Nephron progenitor cell (in vitro differentiated cells): ENCODE measurements at regions not wholly inside any gene's neighbourhood (a gene's known extent, or its start where the extent isn't known, plus 50 kb on each side); places are given as distances from the start of the nearest gene placed in this dataset.

ENCODE experiments used
- DNase-seq: peaks from one replicate; pipeline ENCODE4 v3.0.0; 2021
- H3K27ac Mint-ChIP-seq: 2 replicates; pipeline ENCODE4 v1.8.0; 2021; ENCODE audit warnings: mild to moderate bottlenecking, moderate library complexity, mixed read lengths
- H3K27me3 Mint-ChIP-seq: 2 replicates; pipeline ENCODE4 v1.8.0; 2021; ENCODE audit warnings: mild to moderate bottlenecking, low read depth, mixed read lengths; ENCODE audit not compliant: poor library complexity
- H3K36me3 Mint-ChIP-seq: 2 replicates; pipeline ENCODE4 v1.8.0; 2021; ENCODE audit warnings: low read depth, mixed read lengths
- H3K4me1 Mint-ChIP-seq: 2 replicates; pipeline ENCODE4 v1.8.0; 2021; ENCODE audit warnings: mixed read lengths
- H3K4me3 Mint-ChIP-seq: 2 replicates; pipeline ENCODE4 v1.8.0; 2021; ENCODE audit warnings: mild to moderate bottlenecking, moderate library complexity, mixed read lengths
- H3K9me3 Mint-ChIP-seq: 2 replicates; pipeline ENCODE4 v1.8.0; 2021; ENCODE audit warnings: mild to moderate bottlenecking, moderate library complexity, mixed read lengths
- TF ChIP-seq, protein P1 (sequence below): fragments of 200-600 bp; sonication (generic); IDR thresholded peaks from 2 replicates; pipeline ENCODE4 v1.5.0; 2021; ENCODE audit warnings: antibody characterized with exemption

DNA sequence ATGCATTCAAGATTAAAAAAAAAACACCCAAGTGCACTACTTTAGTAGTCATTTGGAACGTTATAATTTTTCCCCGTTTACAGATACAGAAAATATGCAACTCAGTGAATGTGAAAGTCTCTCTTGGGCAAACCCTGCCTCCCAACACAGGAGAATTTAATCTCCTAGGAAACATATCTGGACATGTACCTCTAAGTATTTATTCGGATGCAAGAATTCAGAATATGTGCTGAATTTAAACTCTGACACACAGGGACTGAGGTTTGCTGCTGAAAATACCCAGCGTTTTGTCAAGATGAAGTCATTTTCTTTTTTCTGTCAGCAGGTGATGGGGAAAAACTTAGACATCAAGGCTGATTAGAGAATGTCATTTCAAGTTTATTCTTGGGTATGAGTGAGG lies 105.4 kb downstream of the ACKR3 start:
- no peak for DNase-seq
- peaks cover 23% of the 10 kb centered on the region for H3K9me3 Mint-ChIP-seq
- H3K36me3 Mint-ChIP-seq, result peaks cover 5% of the 10 kb centered on the region
- no peak overlapping the region for H3K27ac Mint-ChIP-seq
- H3K4me1 Mint-ChIP-seq, result peaks cover 29% of the 10 kb centered on the region
- TF ChIP-seq, protein P1, sequence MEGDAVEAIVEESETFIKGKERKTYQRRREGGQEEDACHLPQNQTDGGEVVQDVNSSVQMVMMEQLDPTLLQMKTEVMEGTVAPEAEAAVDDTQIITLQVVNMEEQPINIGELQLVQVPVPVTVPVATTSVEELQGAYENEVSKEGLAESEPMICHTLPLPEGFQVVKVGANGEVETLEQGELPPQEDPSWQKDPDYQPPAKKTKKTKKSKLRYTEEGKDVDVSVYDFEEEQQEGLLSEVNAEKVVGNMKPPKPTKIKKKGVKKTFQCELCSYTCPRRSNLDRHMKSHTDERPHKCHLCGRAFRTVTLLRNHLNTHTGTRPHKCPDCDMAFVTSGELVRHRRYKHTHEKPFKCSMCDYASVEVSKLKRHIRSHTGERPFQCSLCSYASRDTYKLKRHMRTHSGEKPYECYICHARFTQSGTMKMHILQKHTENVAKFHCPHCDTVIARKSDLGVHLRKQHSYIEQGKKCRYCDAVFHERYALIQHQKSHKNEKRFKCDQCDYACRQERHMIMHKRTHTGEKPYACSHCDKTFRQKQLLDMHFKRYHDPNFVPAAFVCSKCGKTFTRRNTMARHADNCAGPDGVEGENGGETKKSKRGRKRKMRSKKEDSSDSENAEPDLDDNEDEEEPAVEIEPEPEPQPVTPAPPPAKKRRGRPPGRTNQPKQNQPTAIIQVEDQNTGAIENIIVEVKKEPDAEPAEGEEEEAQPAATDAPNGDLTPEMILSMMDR, result no peak
- H3K4me3 Mint-ChIP-seq, result no peak overlapping the region
- H3K27me3 Mint-ChIP-seq, result peaks cover 20% of the 10 kb centered on the region

DNA sequence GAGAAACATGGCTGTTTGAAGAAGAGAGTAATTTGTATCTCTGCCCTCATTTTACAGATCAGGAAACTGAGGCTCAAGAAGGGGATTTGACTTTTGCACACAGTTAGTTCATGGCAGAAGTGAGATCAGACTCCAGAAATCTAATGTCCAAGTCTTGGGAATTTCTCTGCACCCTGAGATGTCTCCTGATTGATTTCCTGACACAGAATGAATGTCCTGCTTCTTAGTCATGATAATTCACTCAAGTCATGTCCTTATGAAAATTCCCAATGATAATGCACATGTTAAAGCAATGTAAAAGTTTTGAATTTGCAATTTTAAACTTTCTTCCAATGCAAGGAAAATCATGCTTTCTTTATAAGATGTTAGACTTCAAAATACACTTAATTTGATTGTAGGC lies 105.9 kb downstream of the ACKR3 start:
- no peak overlapping the region for H3K4me3 Mint-ChIP-seq
- peaks cover 23% of the 10 kb centered on the region for H3K9me3 Mint-ChIP-seq
- H3K27ac Mint-ChIP-seq, result no peak overlapping the region
- TF ChIP-seq, protein P1, result no peak
- peaks cover 32% of the 10 kb centered on the region for H3K4me1 Mint-ChIP-seq
- peaks cover 18% of the 10 kb centered on the region for H3K27me3 Mint-ChIP-seq
- DNase-seq, result no peak
- H3K36me3 Mint-ChIP-seq, result peaks cover 5% of the 10 kb centered on the region

DNA sequence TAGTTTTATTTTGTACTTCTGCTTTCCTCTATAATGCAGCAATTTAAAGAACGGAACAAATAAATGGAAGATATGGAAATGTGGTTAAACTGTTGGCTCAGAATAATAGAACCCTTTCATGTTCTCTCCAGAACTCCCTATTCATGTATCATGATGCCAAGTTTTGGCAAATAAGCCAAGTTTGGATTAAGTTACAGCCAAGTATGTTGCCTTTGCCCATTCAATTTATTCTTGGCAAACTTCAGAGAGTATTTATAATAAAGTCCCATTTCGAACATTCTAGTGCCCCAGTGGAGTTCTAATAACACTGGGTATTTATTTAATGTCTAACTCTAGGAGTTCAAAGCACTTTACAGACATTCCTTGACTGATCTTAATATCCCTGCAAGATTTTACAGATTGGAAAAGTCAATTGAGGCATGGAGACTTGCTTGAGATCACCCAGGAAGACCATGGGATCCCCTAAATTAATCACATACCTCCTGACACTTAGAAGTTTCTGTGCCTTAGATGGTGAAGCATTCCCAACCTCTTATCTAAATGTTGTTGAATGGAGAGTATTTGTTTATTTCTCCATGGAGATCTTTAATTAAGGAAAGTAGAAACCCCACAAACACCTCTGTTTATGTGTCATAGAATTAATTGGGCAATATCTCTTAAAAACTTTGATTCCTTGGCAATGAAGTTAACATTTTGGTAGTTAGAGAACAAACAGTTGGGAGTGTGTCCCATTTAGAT lies 106.7 kb downstream of the ACKR3 start:
- H3K27me3 Mint-ChIP-seq, result peaks cover 15% of the 10 kb centered on the region
- no peak overlapping the region for H3K27ac Mint-ChIP-seq
- no peak overlapping the region for H3K4me3 Mint-ChIP-seq
- TF ChIP-seq, protein P1, result no peak
- H3K9me3 Mint-ChIP-seq, result peaks cover 23% of the 10 kb centered on the region
- DNase-seq, result no peak
- peaks cover 37% of the 10 kb centered on the region for H3K4me1 Mint-ChIP-seq
- H3K36me3 Mint-ChIP-seq, result peaks cover 5% of the 10 kb centered on the region

DNA sequence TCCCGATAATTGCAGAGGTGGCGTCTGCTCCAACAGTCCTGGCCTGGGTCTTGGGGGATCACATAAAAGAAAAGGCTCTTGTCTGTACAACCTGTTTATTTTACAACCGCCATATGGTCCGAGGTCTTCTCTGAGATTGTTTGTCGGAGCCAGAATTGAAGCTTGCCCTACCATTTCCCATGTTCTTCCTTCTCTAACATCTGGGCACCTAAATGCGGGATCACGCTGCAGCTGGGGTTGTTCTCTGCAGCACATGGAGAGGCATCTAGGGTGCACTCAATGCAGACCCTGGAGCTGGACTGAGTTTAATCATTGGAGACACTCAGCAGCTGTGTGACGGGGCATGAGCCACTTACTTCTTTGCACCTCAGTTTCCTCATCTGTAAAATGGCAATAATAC lies 107.7 kb downstream of the ACKR3 start:
- H3K36me3 Mint-ChIP-seq, result peaks cover 5% of the 10 kb centered on the region
- DNase-seq, result no peak
- no peak overlapping the region for H3K4me3 Mint-ChIP-seq
- TF ChIP-seq, protein P1, result no peak
- peaks cover 21% of the 10 kb centered on the region for H3K9me3 Mint-ChIP-seq
- no peak overlapping the region for H3K27ac Mint-ChIP-seq
- H3K4me1 Mint-ChIP-seq, result peaks cover 34% of the 10 kb centered on the region
- H3K27me3 Mint-ChIP-seq, result peaks cover 12% of the 10 kb centered on the region

DNA sequence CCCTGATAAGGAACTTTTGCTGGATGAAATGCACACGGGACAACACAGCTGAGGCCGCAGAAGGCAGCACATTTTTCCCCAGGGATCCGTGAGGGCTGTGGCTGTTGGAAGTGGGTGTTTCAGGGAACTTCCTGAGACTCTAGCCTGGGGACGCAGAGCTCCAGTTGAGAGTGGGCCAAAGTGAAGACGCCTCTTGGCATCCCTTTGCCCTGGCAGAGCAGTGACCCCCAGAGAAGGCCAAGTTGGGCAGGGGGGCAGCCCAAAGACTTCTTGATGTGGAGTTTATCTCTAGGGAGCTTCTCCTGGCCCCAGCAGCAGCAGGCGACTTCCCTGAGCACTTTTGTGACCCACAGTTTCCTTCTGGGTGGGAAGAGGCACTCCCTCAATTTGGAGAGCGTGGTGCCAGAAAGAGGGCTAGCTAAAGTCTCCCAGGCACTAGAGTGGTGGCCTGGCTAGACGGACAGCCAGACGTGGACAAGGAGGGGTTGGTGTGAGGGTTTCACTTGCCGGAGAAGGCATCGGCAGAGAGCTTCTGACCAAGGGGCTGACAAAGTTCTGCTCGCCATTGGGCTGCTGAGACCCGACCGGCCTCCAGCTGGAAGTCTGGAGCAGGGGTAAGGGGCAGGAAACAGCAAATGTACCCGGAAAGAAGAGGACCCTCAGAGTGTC lies 108.8 kb downstream of the ACKR3 start:
- Mint-ChIP-seq H3K4me1 (peaks cover 40% of the 10 kb centered on the region), H3K4me3 (no peak overlapping the region), H3K36me3 (no peaks in the 10 kb centered on the region), H3K27ac (no peak overlapping the region), H3K27me3 (peaks cover 12% of the 10 kb centered on the region), H3K9me3 (peaks cover 11% of the 10 kb centered on the region)
- no peak for DNase-seq
- TF ChIP-seq, protein P1, result no peak
